Ovary (tissue), 7 donors: ENCODE measurements at regions not wholly inside any gene's neighbourhood (a gene's known extent, or its start where the extent isn't known, plus 50 kb on each side); places are given as distances from the start of the nearest gene placed in this dataset.
"Not testable (repeated sequence)": the region's sequence is repeated elsewhere in the genome, so short reads cannot be mapped to it uniquely, and the experiment has no call there.

ENCODE experiments used
- DNase-seq, 5 donors: peaks; one replicate each; pipeline ENCODE4 v3.0.0-alpha.2; 2019 to 2020
- H3K27ac ChIP-seq, 2 donors: fragments of 200-600 bp; one replicate each; pipeline versions ENCODE4 v1.5.1 to v1.8.0; 2019 to 2022
- H3K27me3 ChIP-seq: fragments of 200-600 bp; one replicate; pipeline ENCODE4 v1.8.0; 2022
- H3K36me3 ChIP-seq: fragments of 200-600 bp; sonication (generic); one replicate; pipeline ENCODE4 v1.5.1; 2019
- H3K4me1 ChIP-seq: one replicate; pipeline ENCODE4 v1.8.1; 2013; ENCODE audit warnings: mild to moderate bottlenecking, moderate library complexity; ENCODE audit not compliant: insufficient read depth
- H3K4me3 ChIP-seq: fragments of 200-600 bp; sonication (generic); one replicate; pipeline ENCODE4 v1.5.1; 2017
- H3K9me3 ChIP-seq, 2 donors: fragments of 200-600 bp in 1 of 2; sonication (generic) in 1 of 2; one replicate each; pipeline versions ENCODE4 v1.5.1 to v1.8.1; 2013 to 2019; ENCODE audit warnings: mild to moderate bottlenecking in 1 of 2, moderate library complexity in 1 of 2
- EP300 ChIP-seq: sonication (generic); formaldehyde crosslinking; IDR thresholded peaks from one replicate; pipeline ENCODE4 v1.6.1; 2017; ENCODE audit warnings: antibody characterized with exemption
- POLR2A ChIP-seq: fragments of 450-650 bp; IDR thresholded peaks from one replicate; pipeline ENCODE4 v1.6.1; 2017; ENCODE audit warnings: antibody characterized with exemption, mild to moderate bottlenecking, moderate library complexity
- WGBS, 3 donors: extraction: QIAGEN DNeasy Blood & Tissue Kit in 1 of 3; methylation state at CpG; one replicate each; pipeline versions ENCODE4 v1.1.5 to v1.1.7; 2013 to 2017; 5-methylcytosine and 5-hydroxymethylcytosine counted together
- intact Hi-C, 4 donors: fragments of 100-400 bp; cut with DNase I; formaldehyde crosslinking; loops; one replicate each; pipeline versions ENCODE4 v1.11.0 to v1.15.1; 2022 to 2023
- TF ChIP-seq, protein P1 (sequence below), 3 donors: fragments of 450-650 bp in 2 of 3; fragments of 200-600 bp in 1 of 3; IDR thresholded peaks; one replicate each; pipeline versions ENCODE4 v1.5.1 to v1.8.0; 2016 to 2022; ENCODE audit warnings: antibody characterized with exemption in 3 of 3, mild to moderate bottlenecking in 1 of 3
- donor health status: DM: no; HTN: no; CAD: no; lungs with moderate emphysema.
- donor health status: DM: no; HTN: no; CAD: no.
- donor health status: Bipolar disorder and iron deficiency.
- donor health status: DM: no; HTN: no; CAD: no.
- donor health status: DM: yes; HTN: yes; CAD: no.

DNA sequence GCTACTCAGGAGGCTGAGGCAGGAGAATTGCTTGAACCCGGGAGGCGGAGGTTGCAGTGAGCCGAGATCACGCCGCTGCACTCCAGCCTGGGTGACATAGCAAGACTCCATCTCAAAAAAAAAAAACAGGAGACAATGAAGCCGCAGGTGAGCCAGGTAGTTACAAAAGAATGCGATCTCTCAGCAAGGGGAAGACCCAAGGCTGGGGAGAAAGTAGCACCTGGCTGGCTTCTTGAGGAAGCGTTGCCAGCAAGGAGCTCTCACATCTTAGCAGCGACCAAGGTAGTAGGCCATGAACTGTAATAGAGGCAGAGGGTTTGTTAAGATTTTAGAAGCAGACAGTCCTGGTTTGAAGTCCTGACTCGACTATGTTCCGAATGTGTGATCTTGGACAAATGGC lies 175.0 kb downstream of the AIPL1 start:
- intact Hi-C loops, result no loop called here
- TF ChIP-seq POLR2A, result no peak
- TF ChIP-seq EP300, result no peak
- Histone ChIP-seq H3K27ac (no peak overlapping the region), H3K36me3 (no peaks in the 10 kb centered on the region), H3K9me3 (no peaks in the 10 kb centered on the region), H3K4me1 (no peaks in the 10 kb centered on the region), H3K27me3 (no peaks in the 10 kb centered on the region), H3K4me3 (no peak overlapping the region)
- 77 to 81% (median 80%) methylated on average over 11 of the region's 11 CpGs for whole genome bisulfite sequencing, 3 donors
- DNase-seq, result no peak

DNA sequence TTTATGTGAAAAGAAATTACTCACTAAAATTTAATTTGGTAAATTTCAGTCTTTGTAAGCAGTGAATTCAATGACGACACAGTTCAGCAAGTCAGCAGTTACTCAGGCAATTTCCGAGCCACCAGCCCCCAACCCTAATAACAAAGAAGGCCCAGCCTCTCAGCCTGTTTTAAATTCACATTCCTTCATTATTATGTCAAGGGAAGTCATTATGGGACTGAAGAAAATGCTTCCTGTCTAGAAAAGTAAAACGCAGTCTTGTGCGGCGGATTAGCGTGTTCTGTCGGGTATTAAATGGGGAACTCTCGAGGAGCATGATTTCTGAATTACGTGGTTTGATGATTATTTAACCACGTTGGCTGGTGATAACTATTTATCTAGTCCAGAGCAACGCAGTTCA lies 177.6 kb downstream of the AIPL1 start:
- no peak overlapping the region for H3K4me3 ChIP-seq
- TF ChIP-seq EP300 (no peak), POLR2A (no peak)
- TF ChIP-seq, protein P1, sequence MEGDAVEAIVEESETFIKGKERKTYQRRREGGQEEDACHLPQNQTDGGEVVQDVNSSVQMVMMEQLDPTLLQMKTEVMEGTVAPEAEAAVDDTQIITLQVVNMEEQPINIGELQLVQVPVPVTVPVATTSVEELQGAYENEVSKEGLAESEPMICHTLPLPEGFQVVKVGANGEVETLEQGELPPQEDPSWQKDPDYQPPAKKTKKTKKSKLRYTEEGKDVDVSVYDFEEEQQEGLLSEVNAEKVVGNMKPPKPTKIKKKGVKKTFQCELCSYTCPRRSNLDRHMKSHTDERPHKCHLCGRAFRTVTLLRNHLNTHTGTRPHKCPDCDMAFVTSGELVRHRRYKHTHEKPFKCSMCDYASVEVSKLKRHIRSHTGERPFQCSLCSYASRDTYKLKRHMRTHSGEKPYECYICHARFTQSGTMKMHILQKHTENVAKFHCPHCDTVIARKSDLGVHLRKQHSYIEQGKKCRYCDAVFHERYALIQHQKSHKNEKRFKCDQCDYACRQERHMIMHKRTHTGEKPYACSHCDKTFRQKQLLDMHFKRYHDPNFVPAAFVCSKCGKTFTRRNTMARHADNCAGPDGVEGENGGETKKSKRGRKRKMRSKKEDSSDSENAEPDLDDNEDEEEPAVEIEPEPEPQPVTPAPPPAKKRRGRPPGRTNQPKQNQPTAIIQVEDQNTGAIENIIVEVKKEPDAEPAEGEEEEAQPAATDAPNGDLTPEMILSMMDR (IDR thresholded peaks at IDR 0.05), result no peak
- no peak overlapping the region for H3K27ac ChIP-seq
- no peaks in the 10 kb centered on the region for H3K9me3 ChIP-seq
- H3K36me3 ChIP-seq, result no peaks in the 10 kb centered on the region
- H3K27me3 ChIP-seq, result no peaks in the 10 kb centered on the region
- intact Hi-C loops, result no loop called here
- no peaks in the 10 kb centered on the region for H3K4me1 ChIP-seq
- DNase-seq, result no peak
- 14 to 47% (median 28%) methylated on average over 11 of the region's 11 CpGs for WGBS, 3 donors

DNA sequence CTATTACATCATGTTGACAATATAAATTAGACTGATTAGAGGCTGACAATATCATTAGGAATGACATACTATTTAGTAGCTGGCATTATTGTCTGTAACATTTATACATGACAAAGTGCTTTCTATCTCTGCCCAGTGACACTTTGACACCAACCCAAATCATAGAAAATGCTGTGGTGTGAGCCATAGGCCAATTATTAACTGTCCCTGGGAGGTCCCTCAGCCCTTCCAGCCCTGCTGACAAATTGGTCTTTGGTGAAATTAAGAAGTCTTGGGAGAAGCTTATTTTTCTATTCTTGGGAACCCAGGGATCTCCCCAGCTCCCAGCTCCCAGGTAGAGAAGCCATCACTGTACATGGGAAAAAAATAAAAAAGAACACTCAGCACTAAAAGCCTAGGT lies 179.6 kb downstream of the AIPL1 start:
- H3K4me1 ChIP-seq, result no peaks in the 10 kb centered on the region
- no peak for DNase-seq
- intact Hi-C loops, result no loop called here
- no peak overlapping the region for H3K27ac ChIP-seq
- H3K4me3 ChIP-seq, result no peak overlapping the region
- H3K36me3 ChIP-seq, result no peaks in the 10 kb centered on the region
- H3K9me3 ChIP-seq, result no peaks in the 10 kb centered on the region
- H3K27me3 ChIP-seq, result no peaks in the 10 kb centered on the region
- TF ChIP-seq EP300, result no peak
- TF ChIP-seq, protein P1 (IDR thresholded peaks at IDR 0.05), result no peak
- no peak for TF ChIP-seq POLR2A

DNA sequence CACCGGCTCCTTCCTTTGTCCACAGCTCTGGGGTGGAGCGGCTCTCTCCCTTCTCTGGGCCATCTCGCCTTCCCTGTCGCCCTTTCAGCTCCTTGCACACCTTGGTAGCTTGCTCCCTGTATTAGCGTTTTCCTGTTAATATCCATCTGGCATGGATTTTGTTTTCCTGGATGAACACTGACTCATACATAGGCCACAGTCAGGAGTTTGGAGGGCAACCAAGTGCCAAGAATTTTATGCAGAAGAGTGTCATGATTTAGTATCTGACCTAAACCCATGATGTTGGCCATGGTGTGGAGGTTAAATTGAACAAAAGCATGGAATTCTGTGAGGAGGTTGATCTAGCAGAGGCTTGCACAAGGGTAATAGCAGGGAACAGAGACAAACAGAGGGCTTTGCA lies 180.9 kb downstream of the AIPL1 start:
- DNase-seq, result no peak
- TF ChIP-seq POLR2A, result no peak
- TF ChIP-seq, protein P1 (IDR thresholded peaks at IDR 0.05), result no peak
- no peak for TF ChIP-seq EP300
- Histone ChIP-seq H3K27ac (no peak overlapping the region), H3K36me3 (no peaks in the 10 kb centered on the region), H3K27me3 (no peaks in the 10 kb centered on the region), H3K9me3 (no peaks in the 10 kb centered on the region), H3K4me1 (no peaks in the 10 kb centered on the region), H3K4me3 (no peak overlapping the region)
- intact Hi-C loops, result no loop called here
- 70 to 75% (median 72%) methylated on average over 5 of the region's 5 CpGs for WGBS, 3 donors

DNA sequence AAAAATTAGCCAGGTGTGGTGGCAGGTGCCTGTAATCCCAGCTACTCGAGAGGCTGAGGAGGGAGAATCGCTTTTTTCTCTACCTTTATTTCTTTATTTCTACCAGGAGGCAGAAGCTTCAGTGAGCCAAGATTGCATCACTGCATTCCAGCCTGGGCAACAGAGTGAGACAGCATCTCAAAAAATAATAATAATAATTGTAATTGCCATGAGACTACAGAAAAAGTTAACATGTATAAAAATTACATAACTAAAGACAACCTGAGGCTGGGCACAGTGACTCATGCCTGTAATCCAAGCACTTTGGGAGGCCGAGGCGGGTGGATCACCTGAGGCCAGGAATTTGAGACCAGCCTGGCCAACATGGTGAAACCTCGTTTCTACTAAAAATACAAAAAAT lies 181.5 kb downstream of the WSCD1 start:
- H3K4me1 ChIP-seq, H3K4me3 ChIP-seq, H3K27me3 ChIP-seq, H3K36me3 ChIP-seq, intact Hi-C loops, H3K9me3 ChIP-seq, H3K27ac ChIP-seq, DNase-seq: not testable (repeated sequence)
- WGBS, 3 donors, result 74 to 86% (median 83%) methylated on average over 5 of the region's 5 CpGs

DNA sequence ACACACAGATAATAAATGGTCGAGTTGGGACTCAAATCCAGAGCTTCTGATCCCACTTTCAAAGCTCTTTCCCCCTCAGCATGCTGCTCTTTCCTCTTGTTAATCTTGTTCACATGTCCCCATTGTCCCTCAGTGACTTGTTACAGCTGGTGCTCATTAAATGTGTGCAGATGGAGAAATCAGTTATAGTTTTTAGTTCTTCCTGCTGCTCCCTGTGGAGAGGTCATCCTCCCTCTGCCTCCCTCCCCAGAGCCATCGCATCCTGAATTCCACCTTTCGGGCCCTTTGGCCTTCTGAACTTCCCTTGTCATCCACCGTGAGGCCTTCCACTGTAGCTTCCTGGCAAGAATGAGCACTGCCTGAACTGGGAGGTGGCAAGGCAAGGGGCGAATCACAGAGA lies 179.6 kb downstream of the WSCD1 start:
- H3K27ac ChIP-seq, result no peak overlapping the region
- WGBS, 3 donors, result 12 to 23% (median 13%) methylated on average over 5 of the region's 5 CpGs
- intact Hi-C loops, result no loop called here
- no peaks in the 10 kb centered on the region for H3K4me1 ChIP-seq
- no peaks in the 10 kb centered on the region for H3K36me3 ChIP-seq
- no peaks in the 10 kb centered on the region for H3K9me3 ChIP-seq
- no peaks in the 10 kb centered on the region for H3K27me3 ChIP-seq
- H3K4me3 ChIP-seq, result no peak overlapping the region
- no peak for TF ChIP-seq POLR2A
- TF ChIP-seq, protein P1 (IDR thresholded peaks at IDR 0.05), result no peak
- no peak for TF ChIP-seq EP300
- no peak for DNase-seq
